Fibroblast of lung (primary cell): ENCODE measurements at regions not wholly inside any gene's neighbourhood (a gene's known extent, or its start where the extent isn't known, plus 50 kb on each side); places are given as distances from the start of the nearest gene placed in this dataset.
"Not testable (repeated sequence)": the region's sequence is repeated elsewhere in the genome, so short reads cannot be mapped to it uniquely, and the experiment has no call there.

ENCODE experiments used
- DNase-seq, 2 donors: peaks; one replicate each; pipeline versions ENCODE4 v3.0.0 to v3.0.0-alpha.2; 2010; ENCODE audit warnings: low read depth in 2 of 2
- H2AFZ ChIP-seq: 2 replicates; pipeline ENCODE4 v1.5.1; 2012; ENCODE audit warnings: low read length, control low read depth, inconsistent platforms
- H3K27ac ChIP-seq: 2 replicates; pipeline ENCODE4 v1.5.1; 2011; ENCODE audit warnings: low read length, control low read depth; ENCODE audit not compliant: insufficient read depth
- H3K27me3 ChIP-seq: 2 replicates; pipeline ENCODE4 v1.5.1; 2011; ENCODE audit warnings: mild to moderate bottlenecking, low read length; ENCODE audit not compliant: control insufficient read depth, insufficient read depth
- H3K36me3 ChIP-seq: 2 replicates; pipeline ENCODE4 v1.5.1; 2011; ENCODE audit warnings: low read length; ENCODE audit not compliant: control insufficient read depth, insufficient read depth
- H3K4me1 ChIP-seq: 2 replicates; pipeline ENCODE4 v1.5.1; 2011; ENCODE audit warnings: low read length; ENCODE audit not compliant: control insufficient read depth, insufficient read depth; ENCODE audit errors: extremely low read depth
- H3K4me2 ChIP-seq: 2 replicates; pipeline ENCODE4 v1.5.1; 2011; ENCODE audit warnings: low read length, control low read depth; ENCODE audit not compliant: insufficient read depth; ENCODE audit errors: extremely low read depth
- H3K4me3 ChIP-seq, 4 experiments: fragments of 200-600 bp in 1 of 4; sonication (generic) in 1 of 4; replicated peaks in 1 of 4; 2 replicates each; pipeline ENCODE4 v1.5.1; 2011 to 2016; ENCODE audit warnings: low read length in 4 of 4, low read depth in 3 of 4, mild to moderate bottlenecking in 3 of 4, control low read depth in 2 of 4, inconsistent platforms in 1 of 4, mixed read lengths in 1 of 4; ENCODE audit not compliant: insufficient read depth in 1 of 4; ENCODE audit errors: control extremely low read depth in 1 of 4
- H3K79me2 ChIP-seq: 2 replicates; pipeline ENCODE4 v1.5.1; 2012; ENCODE audit warnings: mild to moderate bottlenecking, low read length, inconsistent platforms; ENCODE audit not compliant: control insufficient read depth, insufficient read depth
- H3K9ac ChIP-seq: 2 replicates; pipeline ENCODE4 v1.5.1; 2011; ENCODE audit warnings: mild to moderate bottlenecking, low read length, control low read depth; ENCODE audit not compliant: insufficient read depth
- H3K9me3 ChIP-seq: 2 replicates; pipeline ENCODE4 v1.5.1; 2012; ENCODE audit warnings: low read depth, low read length; ENCODE audit not compliant: control insufficient read depth, insufficient read depth
- H4K20me1 ChIP-seq: 2 replicates; pipeline ENCODE4 v1.5.1; 2011; ENCODE audit warnings: low read length; ENCODE audit not compliant: control insufficient read depth, insufficient read depth; ENCODE audit errors: extremely low read depth
- CTCF ChIP-seq, 2 donors: IDR thresholded peaks in 1 of 2; conservative IDR thresholded peaks in 1 of 2; 1 replicate in 1 of 2; 2 replicates in 1 of 2; pipeline ENCODE4 v1.5.1; 2011 to 2012; ENCODE audit warnings: low read length in 2 of 2, control low read depth in 1 of 2, inconsistent platforms in 1 of 2, low read depth in 1 of 2, mild to moderate bottlenecking in 1 of 2
- EZH2 ChIP-seq: IDR thresholded peaks from 2 replicates; pipeline ENCODE4 v1.5.1; 2012; ENCODE audit warnings: low read length, control low read depth, mild to moderate bottlenecking; ENCODE audit errors: missing control alignments

- H3K4me3 ChIP-seq, result no peak overlapping the region
- no peak overlapping the region for H3K27ac ChIP-seq
- H2AFZ ChIP-seq, result no peak overlapping the region
- no peaks in the 10 kb centered on the region for H3K27me3 ChIP-seq
- no peak overlapping the region for H3K9ac ChIP-seq
- no peaks in the 10 kb centered on the region for H4K20me1 ChIP-seq
- no peaks in the 10 kb centered on the region for H3K4me1 ChIP-seq
- no peak for DNase-seq
- no peak overlapping the region for H3K4me2 ChIP-seq
- H3K9me3 ChIP-seq, result no peaks in the 10 kb centered on the region
- no peaks in the 10 kb centered on the region for H3K79me2 ChIP-seq
- TF ChIP-seq EZH2, result no peak
- TF ChIP-seq CTCF (conservative IDR thresholded peaks at IDR 0.05 in 1 of 2, IDR thresholded peaks at IDR 0.05 in 1 of 2; ENCODE audit: low read depth in 1 of 2, low read length in 2 of 2), result no peak
- no peaks in the 10 kb centered on the region for H3K36me3 ChIP-seq
Measured at GRCh38 chr1:166766942-166767341, 72.3 kb upstream of the POGK start.

GRCh38 chr1:166784646-166785045 is 54.6 kb upstream of the POGK start:
- not testable (repeated sequence) for H3K4me1 ChIP-seq, H3K4me3 ChIP-seq, H3K79me2 ChIP-seq, H3K27me3 ChIP-seq, H3K9ac ChIP-seq, H3K27ac ChIP-seq, H2AFZ ChIP-seq, H4K20me1 ChIP-seq, H3K36me3 ChIP-seq, H3K4me2 ChIP-seq, DNase-seq, H3K9me3 ChIP-seq

- Histone ChIP-seq H3K4me3 (no peak overlapping the region), H4K20me1 (no peaks in the 10 kb centered on the region), H3K9ac (no peak overlapping the region), H3K4me2 (no peak overlapping the region), H3K36me3 (no peaks in the 10 kb centered on the region), H2AFZ (no peak overlapping the region), H3K27ac (no peak overlapping the region), H3K9me3 (no peaks in the 10 kb centered on the region), H3K4me1 (no peaks in the 10 kb centered on the region), H3K79me2 (no peaks in the 10 kb centered on the region), H3K27me3 (no peaks in the 10 kb centered on the region)
- TF ChIP-seq EZH2 (no peak), CTCF (conservative IDR thresholded peaks at IDR 0.05 in 1 of 2, IDR thresholded peaks at IDR 0.05 in 1 of 2; ENCODE audit: low read depth in 1 of 2, low read length in 2 of 2) (no peak)
- no peak for DNase-seq
Measured at GRCh38 chr1:166785987-166786386, 53.3 kb upstream of the POGK start.

GRCh38 chr1:166789286-166789685 is 50.0 kb upstream of the POGK start:
- Histone ChIP-seq H3K4me3 (no peak overlapping the region), H4K20me1 (no peaks in the 10 kb centered on the region), H3K79me2 (no peaks in the 10 kb centered on the region), H3K9me3 (no peaks in the 10 kb centered on the region), H3K4me2 (no peak overlapping the region), H3K9ac (no peak overlapping the region), H3K4me1 (no peaks in the 10 kb centered on the region), H2AFZ (no peak overlapping the region), H3K36me3 (no peaks in the 10 kb centered on the region), H3K27me3 (no peaks in the 10 kb centered on the region), H3K27ac (no peak overlapping the region)
- no peak for TF ChIP-seq EZH2
- TF ChIP-seq CTCF (conservative IDR thresholded peaks at IDR 0.05 in 1 of 2, IDR thresholded peaks at IDR 0.05 in 1 of 2; ENCODE audit: low read depth in 1 of 2, low read length in 2 of 2), result no peak
- no peak for DNase-seq
